Activated CD8-positive, alpha-beta T cell treated with anti-CD3 and anti-CD28 coated beads for 36 hours (primary cell): ENCODE measurements at regions not wholly inside any gene's neighbourhood (a gene's known extent, or its start where the extent isn't known, plus 50 kb on each side); places are given as distances from the start of the nearest gene placed in this dataset.

Experiments
- ATAC-seq: fragments of 200-7000 bp; cut with Tn5 transposase; one replicate; pipeline ENCODE4 v1.10.0; 2021; ENCODE audit warnings: mild to moderate bottlenecking, moderate library complexity
- CTCF ChIA-PET: fragments of 350-600 bp; sonication (Branson Sonifier 250); formaldehyde crosslinking; loops from one replicate; lab custom pipeline; 2021; ENCODE audit warnings: antibody characterized with exemption; lab: Charles Lee
- POLR2A ChIA-PET: fragments of 350-600 bp; sonication (Branson Sonifier 250); formaldehyde crosslinking; loops from one replicate; lab custom pipeline; 2021; ENCODE audit warnings: antibody characterized with exemption; lab: Charles Lee
- DNase-seq: peaks from one replicate; pipeline ENCODE4 v3.0.0-alpha.2; 2020
- H3K27ac Mint-ChIP-seq: one replicate; pipeline ENCODE4 v1.8.0; 2021; ENCODE audit warnings: mild to moderate bottlenecking, mixed read lengths
- H3K27me3 Mint-ChIP-seq: one replicate; pipeline ENCODE4 v1.8.0; 2021; ENCODE audit warnings: mixed read lengths
- H3K36me3 Mint-ChIP-seq: one replicate; pipeline ENCODE4 v1.8.0; 2021; ENCODE audit warnings: low read depth, mixed read lengths
- H3K4me1 Mint-ChIP-seq: one replicate; pipeline ENCODE4 v1.8.0; 2021; ENCODE audit warnings: low read depth, mixed read lengths
- H3K4me3 Mint-ChIP-seq: one replicate; pipeline ENCODE4 v1.8.0; 2021; ENCODE audit warnings: mild to moderate bottlenecking, moderate library complexity, mixed read lengths
- H3K9me3 Mint-ChIP-seq: one replicate; pipeline ENCODE4 v1.8.0; 2021; ENCODE audit warnings: mixed read lengths
- intact Hi-C: fragments of 100-400 bp; cut with micrococcal nuclease; formaldehyde crosslinking; loops from one replicate; pipeline ENCODE4 v1.10.0; 2022
- TF ChIP-seq, protein P1 (sequence below): fragments of 200-600 bp; IDR thresholded peaks from one replicate; pipeline ENCODE4 v1.8.0; 2022; ENCODE audit warnings: antibody characterized with exemption, mild to moderate bottlenecking

DNA sequence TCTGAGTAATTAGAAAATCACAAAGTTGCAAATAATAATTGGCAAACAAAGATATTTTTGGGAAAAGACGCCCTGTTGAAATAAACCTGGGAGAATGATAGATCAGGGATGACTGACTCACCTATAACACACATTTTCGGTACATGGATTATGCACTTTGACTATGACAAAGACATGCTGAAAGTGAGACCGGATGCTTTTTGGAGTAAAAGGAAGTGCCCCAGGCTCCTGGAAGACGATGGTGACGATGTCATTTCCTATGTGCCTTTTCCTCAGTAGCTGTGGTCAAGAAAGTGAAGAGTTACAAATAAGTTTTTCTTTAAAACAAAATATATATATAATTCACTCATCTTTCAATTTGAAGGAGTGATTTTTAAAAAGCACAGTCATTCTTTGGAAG, 158.7 kb downstream of the SIPA1L2 start:
- ChIA-PET POLR2A (no interaction called here), CTCF (no interaction called here)
- H3K36me3 Mint-ChIP-seq = peaks cover 2% of the 10 kb centered on the region
- ATAC-seq (no peak), DNase-seq (no peak)
- no peak overlapping the region for H3K27ac Mint-ChIP-seq
- no peaks in the 10 kb centered on the region for H3K27me3 Mint-ChIP-seq
- TF ChIP-seq, protein P1, sequence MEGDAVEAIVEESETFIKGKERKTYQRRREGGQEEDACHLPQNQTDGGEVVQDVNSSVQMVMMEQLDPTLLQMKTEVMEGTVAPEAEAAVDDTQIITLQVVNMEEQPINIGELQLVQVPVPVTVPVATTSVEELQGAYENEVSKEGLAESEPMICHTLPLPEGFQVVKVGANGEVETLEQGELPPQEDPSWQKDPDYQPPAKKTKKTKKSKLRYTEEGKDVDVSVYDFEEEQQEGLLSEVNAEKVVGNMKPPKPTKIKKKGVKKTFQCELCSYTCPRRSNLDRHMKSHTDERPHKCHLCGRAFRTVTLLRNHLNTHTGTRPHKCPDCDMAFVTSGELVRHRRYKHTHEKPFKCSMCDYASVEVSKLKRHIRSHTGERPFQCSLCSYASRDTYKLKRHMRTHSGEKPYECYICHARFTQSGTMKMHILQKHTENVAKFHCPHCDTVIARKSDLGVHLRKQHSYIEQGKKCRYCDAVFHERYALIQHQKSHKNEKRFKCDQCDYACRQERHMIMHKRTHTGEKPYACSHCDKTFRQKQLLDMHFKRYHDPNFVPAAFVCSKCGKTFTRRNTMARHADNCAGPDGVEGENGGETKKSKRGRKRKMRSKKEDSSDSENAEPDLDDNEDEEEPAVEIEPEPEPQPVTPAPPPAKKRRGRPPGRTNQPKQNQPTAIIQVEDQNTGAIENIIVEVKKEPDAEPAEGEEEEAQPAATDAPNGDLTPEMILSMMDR = no peak
- no peak overlapping the region for H3K4me3 Mint-ChIP-seq
- no peaks in the 10 kb centered on the region for H3K9me3 Mint-ChIP-seq
- intact Hi-C loops = no loop called here
- peaks cover 12% of the 10 kb centered on the region for H3K4me1 Mint-ChIP-seq

DNA sequence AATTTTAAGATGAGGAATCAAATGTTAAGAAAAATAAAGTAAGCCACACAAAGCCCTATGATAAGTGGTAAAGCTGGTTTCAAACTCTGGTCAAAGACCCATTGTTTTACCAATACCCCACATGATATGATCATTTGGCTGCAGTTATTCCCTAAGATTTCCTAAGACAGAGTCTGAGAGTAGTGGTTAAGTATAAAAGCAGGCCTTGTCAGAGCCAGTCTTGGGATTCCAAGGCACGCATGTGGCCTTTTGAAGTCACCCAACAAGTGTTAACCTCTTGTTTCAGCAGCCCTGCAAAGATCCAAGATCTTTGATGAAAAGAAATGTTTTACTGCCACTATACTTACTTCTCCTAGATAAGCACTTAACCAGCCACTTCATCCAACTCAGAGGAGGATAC, 159.2 kb downstream of the SIPA1L2 start:
- Mint-ChIP-seq H3K36me3 (peaks cover 2% of the 10 kb centered on the region), H3K27me3 (no peaks in the 10 kb centered on the region), H3K4me3 (no peak overlapping the region), H3K27ac (no peak overlapping the region), H3K4me1 (peaks cover 12% of the 10 kb centered on the region), H3K9me3 (no peaks in the 10 kb centered on the region)
- intact Hi-C loops = no loop called here
- ATAC-seq = no peak
- POLR2A ChIA-PET = no interaction called here
- TF ChIP-seq, protein P1 = no peak
- CTCF ChIA-PET = interaction anchor here (0.6 kb wide), 1 partner anchor 20 kb away, joined by 3 read pairs; no protein-coding TSS in a partner anchor
- DNase-seq = no peak

DNA sequence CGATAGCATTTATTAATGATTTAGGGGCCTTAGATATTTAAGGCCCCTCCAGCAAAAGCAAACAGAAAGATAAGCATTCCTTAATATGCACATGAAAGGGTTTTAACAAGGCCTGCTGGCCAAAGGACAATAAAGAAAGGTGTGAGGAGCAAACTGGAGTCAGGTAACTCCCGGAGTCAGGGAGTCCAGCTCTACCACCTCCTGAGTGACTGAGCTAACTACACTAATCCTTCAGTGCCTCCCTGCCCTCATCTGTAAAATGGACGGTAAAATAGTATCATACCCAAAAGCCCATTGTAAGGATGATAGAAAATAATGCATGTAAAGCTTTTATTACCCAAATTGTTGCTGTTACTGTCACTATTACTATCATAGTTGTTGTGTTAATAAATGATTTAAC, 161.7 kb downstream of the SIPA1L2 start:
- ATAC-seq (no peak), DNase-seq (no peak)
- POLR2A ChIA-PET = no interaction called here
- TF ChIP-seq, protein P1 = no peak
- Mint-ChIP-seq H3K27me3 (no peaks in the 10 kb centered on the region), H3K4me3 (no peak overlapping the region), H3K9me3 (no peaks in the 10 kb centered on the region), H3K4me1 (peaks cover 12% of the 10 kb centered on the region), H3K36me3 (peaks cover 6% of the 10 kb centered on the region), H3K27ac (no peak overlapping the region)
- intact Hi-C loops = no loop called here
- CTCF ChIA-PET = no interaction called here

DNA sequence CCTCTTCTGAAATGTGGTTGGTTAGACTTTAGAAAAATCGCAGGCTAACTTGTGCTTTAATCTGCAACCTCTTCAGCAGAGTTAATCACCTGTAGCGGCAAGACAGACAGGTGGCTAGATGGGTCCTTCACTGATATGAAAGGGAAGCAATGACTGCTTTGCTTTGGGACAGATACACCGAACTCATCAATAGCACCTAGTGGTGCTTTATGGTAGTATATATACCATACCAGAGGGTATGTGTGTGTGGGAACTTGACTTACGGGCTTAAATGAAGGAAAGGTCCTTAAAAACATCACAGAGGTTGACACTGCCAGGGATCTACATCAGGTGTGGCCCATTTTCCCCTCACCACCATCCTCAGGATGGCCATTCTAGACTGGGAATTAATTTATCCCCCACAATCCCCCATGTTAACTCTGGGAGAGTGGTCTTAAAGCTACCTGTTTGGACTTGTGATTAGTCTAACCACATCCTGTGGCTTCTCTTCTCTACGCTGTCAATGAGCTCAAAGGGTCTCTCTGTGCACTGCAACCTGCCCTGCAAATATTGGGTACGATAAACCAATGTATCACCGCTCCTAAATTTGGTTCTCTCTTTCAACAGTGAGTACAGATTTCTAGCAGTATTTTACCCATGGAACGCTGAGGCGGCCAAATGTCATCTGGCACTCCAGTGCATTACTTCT, 162.7 kb downstream of the SIPA1L2 start:
- CTCF ChIA-PET = interaction anchor here (0.7 kb wide), 1 partner anchor 18 kb away, joined by 3 read pairs; no protein-coding TSS in a partner anchor
- Mint-ChIP-seq H3K4me1 (peaks cover 12% of the 10 kb centered on the region), H3K36me3 (peaks cover 6% of the 10 kb centered on the region), H3K27ac (no peak overlapping the region), H3K27me3 (no peaks in the 10 kb centered on the region), H3K9me3 (no peaks in the 10 kb centered on the region), H3K4me3 (no peak overlapping the region)
- DNase-seq (no peak), ATAC-seq (no peak)
- intact Hi-C loops = no loop called here
- POLR2A ChIA-PET = no interaction called here
- TF ChIP-seq, protein P1 = no peak

DNA sequence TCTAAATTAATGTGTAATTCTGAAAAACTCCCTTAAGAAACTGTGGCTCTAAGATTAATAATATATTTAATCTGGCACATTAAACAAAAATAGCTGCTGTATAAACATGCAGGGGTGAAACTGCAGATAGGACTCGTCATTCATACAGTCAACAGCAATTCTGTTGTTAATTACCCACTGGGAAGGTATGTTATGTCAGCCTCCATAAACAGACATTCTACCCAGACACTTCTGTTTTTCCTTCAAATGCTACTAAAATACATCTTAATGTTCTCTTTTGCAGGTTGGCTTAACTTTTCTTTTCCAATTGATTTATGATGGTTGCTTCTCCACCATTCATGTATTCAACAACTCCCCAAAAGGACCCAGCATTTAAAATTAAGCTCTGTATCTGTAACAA, 165.6 kb downstream of the SIPA1L2 start:
- Mint-ChIP-seq H3K4me1 (peaks cover 7% of the 10 kb centered on the region), H3K36me3 (peaks cover 4% of the 10 kb centered on the region), H3K27me3 (no peaks in the 10 kb centered on the region), H3K4me3 (no peak overlapping the region), H3K27ac (no peak overlapping the region), H3K9me3 (no peaks in the 10 kb centered on the region)
- CTCF ChIA-PET = no interaction called here
- TF ChIP-seq, protein P1 = no peak
- DNase-seq (no peak), ATAC-seq (no peak)
- POLR2A ChIA-PET = interaction anchor here (0.6 kb wide), 1 partner anchor 54 kb away, joined by 3 read pairs; no protein-coding TSS in a partner anchor
- intact Hi-C loops = no loop called here
